A673 (cell line): ENCODE measurements at regions not wholly inside any gene's neighbourhood (a gene's known extent, or its start where the extent isn't known, plus 50 kb on each side); places are given as distances from the start of the nearest gene placed in this dataset.
"Not testable (repeated sequence)": the region's sequence is repeated elsewhere in the genome, so short reads cannot be mapped to it uniquely, and the experiment has no call there.

Source experiments
- BruUV-seq: library from RNA; stranded (reverse); fragments of 400-500 nt; replicated peaks from 2 replicates; lab custom pipeline; 2021; lab: Mats Ljungman, UMichigan
- CTCF ChIA-PET: fragments of 300-600 bp; sonication (Branson Sonifier 250); formaldehyde crosslinking; loops from one replicate; lab custom pipeline; 2022; ENCODE audit warnings: antibody characterized with exemption; lab: Charles Lee
- POLR2A ChIA-PET: fragments of 300-600 bp; sonication (Branson Sonifier 250); formaldehyde crosslinking; loops from one replicate; lab custom pipeline; 2022; ENCODE audit warnings: antibody characterized with exemption; ENCODE audit not compliant: low non-redundant PET; lab: Charles Lee
- DNase-seq: peaks from one replicate; pipeline ENCODE4 v3.0.0-alpha.2; 2015; ENCODE audit warnings: low spot score
- H3K27ac ChIP-seq: fragments of 200-600 bp; sonication (generic); 2 replicates; pipeline ENCODE4 v1.5.1; 2016; ENCODE audit warnings: mixed run types, low read depth, mild to moderate bottlenecking, mixed read lengths, antibody characterized with exemption, low read length; ENCODE audit not compliant: poor library complexity, severe bottlenecking
- H3K27me3 ChIP-seq: fragments of 200-600 bp; sonication (generic); replicated peaks from 2 replicates; pipeline ENCODE4 v1.6.1; 2017; ENCODE audit warnings: mixed run types, low read depth, mild to moderate bottlenecking, mixed read lengths, antibody characterized with exemption, low read length; ENCODE audit not compliant: insufficient read depth, poor library complexity
- H3K36me3 ChIP-seq: fragments of 200-600 bp; sonication (generic); 2 replicates; pipeline ENCODE4 v1.6.1; 2016; ENCODE audit warnings: mixed run types, mild to moderate bottlenecking, mixed read lengths, antibody characterized with exemption, low read length; ENCODE audit not compliant: insufficient read depth, poor library complexity, severe bottlenecking
- H3K4me1 ChIP-seq: fragments of 200-600 bp; sonication (generic); 2 replicates; pipeline ENCODE4 v1.6.1; 2017; ENCODE audit warnings: mixed run types, mild to moderate bottlenecking, mixed read lengths, antibody characterized with exemption, low read length; ENCODE audit not compliant: insufficient read depth, poor library complexity, severe bottlenecking
- H3K4me3 ChIP-seq: fragments of 200-600 bp; sonication (generic); 2 replicates; pipeline ENCODE4 v1.5.1; 2016; ENCODE audit warnings: low read depth, mixed run types, mild to moderate bottlenecking, mixed read lengths, low read length; ENCODE audit not compliant: poor library complexity, severe bottlenecking
- H3K9me3 ChIP-seq: fragments of 200-600 bp; sonication (generic); 2 replicates; pipeline ENCODE4 v1.6.1; 2016; ENCODE audit warnings: mixed run types, low read depth, mild to moderate bottlenecking, mixed read lengths, antibody characterized with exemption, low read length; ENCODE audit not compliant: poor library complexity, severe bottlenecking
- CTCF ChIP-seq: fragments of 300-800, 200-600 bp; sonication (generic); conservative IDR thresholded peaks from 2 replicates; pipeline ENCODE4 v1.5.1; 2017; ENCODE audit warnings: low read depth, mild to moderate bottlenecking, antibody characterized with exemption, low read length, moderate library complexity, mixed read lengths
- EZH2 ChIP-seq: fragments of 200-600 bp; sonication (generic); IDR thresholded peaks from 2 replicates; pipeline ENCODE4 v1.6.1; 2017; ENCODE audit warnings: borderline replicate concordance, low read depth, mild to moderate bottlenecking, mixed read lengths, antibody characterized with exemption, low read length; ENCODE audit not compliant: poor library complexity, severe bottlenecking
- intact Hi-C: fragments of 100-400 bp; cut with micrococcal nuclease; formaldehyde crosslinking; loops from one replicate; pipeline ENCODE4 v1.10.0; 2022; ENCODE audit not compliant: unreplicated experiment

GRCh38 chr14:94826774-94827173, 56.9 kb upstream of the GSC start:
- no peaks in the 10 kb centered on the region for H3K36me3 ChIP-seq
- H3K4me3 ChIP-seq, result no peak overlapping the region
- no peaks in the 10 kb centered on the region for H3K27me3 ChIP-seq
- CTCF ChIA-PET, result no interaction called here
- intact Hi-C loops, result no loop called here
- POLR2A ChIA-PET, result no interaction called here
- H3K4me1 ChIP-seq, result no peaks in the 10 kb centered on the region
- no peaks in the 10 kb centered on the region for H3K9me3 ChIP-seq
- TF ChIP-seq EZH2 (no peak), CTCF (no peak)
- no peak overlapping the region for H3K27ac ChIP-seq
- BruUV-seq, result no TSS peak
- no peak for DNase-seq

GRCh38 chr14:94823556-94824341, 53.8 kb upstream of the GSC start:
- peaks cover 7% of the 10 kb centered on the region for H3K4me1 ChIP-seq
- H3K27me3 ChIP-seq, result no peaks in the 10 kb centered on the region
- DNase-seq, result peak; percentile 66
- H3K36me3 ChIP-seq, result no peaks in the 10 kb centered on the region
- BruUV-seq, result no TSS peak
- H3K9me3 ChIP-seq, result no peaks in the 10 kb centered on the region
- ChIA-PET POLR2A (no interaction called here), CTCF (no interaction called here)
- no peak overlapping the region for H3K27ac ChIP-seq
- H3K4me3 ChIP-seq, result no peak overlapping the region
- TF ChIP-seq CTCF (peak; percentile 22; the same call in 1 of the 2 replicates), EZH2 (no peak)
- intact Hi-C loops, result no loop called here

- Histone ChIP-seq H3K9me3 (no peaks in the 10 kb centered on the region), H3K27me3 (no peaks in the 10 kb centered on the region), H3K27ac (no peak overlapping the region), H3K4me1 (peaks cover 7% of the 10 kb centered on the region), H3K4me3 (no peak overlapping the region), H3K36me3 (no peaks in the 10 kb centered on the region)
- no peak for DNase-seq
- intact Hi-C loops, result no loop called here
- no TSS peak for BruUV-seq
- POLR2A ChIA-PET, result no interaction called here
- TF ChIP-seq EZH2 (no peak), CTCF (no peak)
- CTCF ChIA-PET, result no interaction called here
Measured at GRCh38 chr14:94821705-94822104, 51.8 kb upstream of the GSC start.

- H3K4me3 ChIP-seq, H3K9me3 ChIP-seq, H3K36me3 ChIP-seq, DNase-seq, POLR2A ChIA-PET, H3K4me1 ChIP-seq, CTCF ChIA-PET, BruUV-seq, H3K27me3 ChIP-seq, intact Hi-C loops, H3K27ac ChIP-seq: not testable (repeated sequence)
Measured at GRCh38 chr14:94820932-94821331, 51.0 kb upstream of the GSC start.
